IMR-90 (cell line): ENCODE measurements at regions not wholly inside any gene's neighbourhood (a gene's known extent, or its start where the extent isn't known, plus 50 kb on each side); places are given as distances from the start of the nearest gene placed in this dataset.

ENCODE experiments used
- ATAC-seq: fragments of 200-7000 bp; cut with Tn5 transposase; 2 replicates; pipeline ENCODE4 v1.9.1; 2020; ENCODE audit warnings: low read depth, mild to moderate bottlenecking, moderate library complexity
- BruUV-seq: library from RNA; stranded (reverse); fragments of 400-500 nt; replicated peaks from 2 replicates; lab custom pipeline; 2021; lab: Mats Ljungman, UMichigan
- CTCF ChIA-PET: fragments of 300-600 bp; formaldehyde crosslinking; extraction: SDS; loops from one replicate; lab custom pipeline; 2021; ENCODE audit warnings: antibody characterized with exemption; lab: Yijun Ruan, JAX
- POLR2A ChIA-PET: fragments of 300-600 bp; sonication (Branson Sonifier 250); formaldehyde crosslinking; loops from one replicate; lab custom pipeline; 2022; ENCODE audit warnings: antibody characterized with exemption; ENCODE audit not compliant: unreplicated experiment; lab: Charles Lee
- DNase-seq: peaks from one replicate; pipeline ENCODE4 v3.0.0; 2013
- H2AFZ ChIP-seq: replicated peaks from 2 replicates; pipeline ENCODE3; 2013; ENCODE audit warnings: low read length, mild to moderate bottlenecking; ENCODE audit not compliant: poor library complexity
- H2AK5ac ChIP-seq: 2 replicates; pipeline ENCODE4 v1.6.1; 2013; ENCODE audit warnings: low read depth, low read length, inconsistent platforms
- H2AK9ac ChIP-seq: replicated peaks from 2 replicates; pipeline ENCODE3; 2013; ENCODE audit warnings: mild to moderate bottlenecking, low read depth, low read length, moderate library complexity; ENCODE audit not compliant: poor library complexity
- H2BK120ac ChIP-seq: 2 replicates; pipeline ENCODE4 v1.6.1; 2013; ENCODE audit warnings: low read depth, low read length, inconsistent platforms
- H2BK15ac ChIP-seq: 3 replicates; pipeline ENCODE4 v1.6.1; 2013; ENCODE audit warnings: low read depth, low read length, inconsistent platforms
- H2BK20ac ChIP-seq: 2 replicates; pipeline ENCODE4 v1.6.1; 2013; ENCODE audit warnings: low read depth, mild to moderate bottlenecking, inconsistent platforms, low read length, moderate library complexity
- H2BK5ac ChIP-seq: 2 replicates; pipeline ENCODE4 v1.6.1; 2013; ENCODE audit warnings: mild to moderate bottlenecking, low read depth, low read length, inconsistent platforms; ENCODE audit not compliant: poor library complexity, severe bottlenecking
- H3K14ac ChIP-seq: replicated peaks from 2 replicates; pipeline ENCODE4 v1.6.1; 2013; ENCODE audit warnings: low read depth, low read length, inconsistent platforms
- H3K18ac ChIP-seq: 2 replicates; pipeline ENCODE4 v1.6.1; 2013; ENCODE audit warnings: low read depth, low read length, control low read depth
- H3K23ac ChIP-seq: 2 replicates; pipeline ENCODE4 v1.6.1; 2013; ENCODE audit warnings: low read depth, low read length, inconsistent platforms
- H3K27ac ChIP-seq: 2 replicates; pipeline ENCODE4 v1.5.1; 2013; ENCODE audit warnings: mild to moderate bottlenecking, control low read depth, low read length; ENCODE audit not compliant: insufficient read depth
- H3K27me3 ChIP-seq: 2 replicates; pipeline ENCODE4 v1.6.1; 2013; ENCODE audit warnings: low read length; ENCODE audit not compliant: control insufficient read depth, insufficient read depth
- H3K36me3 ChIP-seq: 2 replicates; pipeline ENCODE4 v1.6.1; 2013; ENCODE audit warnings: low read length, mixed read lengths; ENCODE audit not compliant: control insufficient read depth, insufficient read depth
- H3K4ac ChIP-seq: 2 replicates; pipeline ENCODE4 v1.6.1; 2013; ENCODE audit warnings: low read depth, low read length, inconsistent platforms
- H3K4me1 ChIP-seq: 2 replicates; pipeline ENCODE4 v1.6.1; 2013; ENCODE audit warnings: low read length, mixed read lengths; ENCODE audit not compliant: control insufficient read depth, insufficient read depth
- H3K4me2 ChIP-seq: 2 replicates; pipeline ENCODE4 v1.6.1; 2013; ENCODE audit warnings: low read depth, mild to moderate bottlenecking, control low read depth, low read length, moderate library complexity
- H3K4me3 ChIP-seq: 2 replicates; pipeline ENCODE4 v1.5.1; 2013; ENCODE audit warnings: low read depth, mild to moderate bottlenecking, control low read depth, low read length, moderate library complexity; ENCODE audit not compliant: insufficient read depth
- H3K56ac ChIP-seq: 2 replicates; pipeline ENCODE4 v1.6.1; 2013; ENCODE audit warnings: low read length, inconsistent platforms; ENCODE audit not compliant: insufficient read depth; ENCODE audit errors: extremely low read depth
- H3K79me1 ChIP-seq, 2 experiments: 2 replicates each; pipeline ENCODE4 v1.6.1; 2013; ENCODE audit warnings: low read length in 2 of 2, inconsistent platforms in 1 of 2, low read depth in 1 of 2
- H3K9ac ChIP-seq: 2 replicates; pipeline ENCODE4 v1.6.1; 2013; ENCODE audit warnings: low read depth, low read length, control low read depth
- H3K9me1 ChIP-seq: 2 replicates; pipeline ENCODE4 v1.6.1; 2013; ENCODE audit warnings: low read length, inconsistent platforms; ENCODE audit not compliant: insufficient read depth
- H3K9me3 ChIP-seq: 2 replicates; pipeline ENCODE4 v1.6.1; 2013; ENCODE audit warnings: low read length; ENCODE audit not compliant: control insufficient read depth, insufficient read depth
- H4K20me1 ChIP-seq: 2 replicates; pipeline ENCODE4 v1.6.1; 2013; ENCODE audit warnings: low read length, inconsistent platforms; ENCODE audit not compliant: insufficient read depth
- H4K5ac ChIP-seq: 2 replicates; pipeline ENCODE4 v1.6.1; 2013; ENCODE audit warnings: mild to moderate bottlenecking, low read depth, low read length, control low read depth
- H4K8ac ChIP-seq, 2 experiments: 2 replicates each; pipeline ENCODE4 v1.6.1; 2013; ENCODE audit warnings: low read depth in 2 of 2, low read length in 2 of 2, control low read depth in 1 of 2, inconsistent platforms in 1 of 2
- H4K91ac ChIP-seq: 2 replicates; pipeline ENCODE4 v1.6.1; 2013; ENCODE audit warnings: low read depth, low read length, inconsistent platforms; ENCODE audit not compliant: insufficient read depth
- BHLHE40 ChIP-seq: fragments of 150-350 bp; IDR thresholded peaks from 2 replicates; pipeline ENCODE4 v1.6.1; 2016; ENCODE audit warnings: mild to moderate bottlenecking, low read depth, low read length
- CEBPB ChIP-seq: IDR thresholded peaks from 2 replicates; pipeline ENCODE4 v1.6.1; 2012; ENCODE audit warnings: low read depth, low read length, improper control_type of control experiment
- CHD1 ChIP-seq: IDR thresholded peaks from 2 replicates; pipeline ENCODE4 v1.6.1; 2012; ENCODE audit warnings: low read depth, low read length, improper control_type of control experiment
- MAZ ChIP-seq: IDR thresholded peaks from 2 replicates; pipeline ENCODE4 v1.6.1; 2012; ENCODE audit warnings: low read depth, mild to moderate bottlenecking, low read length, improper control_type of control experiment, moderate library complexity, borderline replicate concordance
- MXI1 ChIP-seq: IDR thresholded peaks from 2 replicates; pipeline ENCODE4 v1.6.1; 2012; ENCODE audit warnings: low read depth, mild to moderate bottlenecking, low read length, moderate library complexity, borderline replicate concordance
- RAD21 ChIP-seq: IDR thresholded peaks from 2 replicates; pipeline ENCODE4 v1.6.1; 2012; ENCODE audit warnings: low read length, improper control_type of control experiment
- RCOR1 ChIP-seq: IDR thresholded peaks from 2 replicates; pipeline ENCODE4 v1.6.1; 2012; ENCODE audit warnings: mild to moderate bottlenecking, low read length, improper control_type of control experiment; ENCODE audit not compliant: insufficient replicate concordance
- RFX5 ChIP-seq: IDR thresholded peaks from 2 replicates; pipeline ENCODE4 v1.8.0; 2012; ENCODE audit warnings: low read depth, mild to moderate bottlenecking, low read length, moderate library complexity
- dilution Hi-C: fragments of 300-500 bp; cut with HindIII; formaldehyde crosslinking; loops from one replicate; pipeline ENCODE4 v1.14.3; 2018; ENCODE audit warnings: low sequenced_read_pairs; ENCODE audit not compliant: unreplicated experiment
- in situ Hi-C: fragments of 300-500 bp; cut with MboI; formaldehyde crosslinking; loops from 3 replicates; pipeline ENCODE4 v1.14.3; 2019; ENCODE audit warnings: low sequenced_read_pairs, inconsistent platforms, mixed read lengths
- intact Hi-C: fragments of 100-400 bp; cut with micrococcal nuclease; formaldehyde crosslinking; loops from 2 replicates; pipeline ENCODE4 v1.10.0; 2022
- TF ChIP-seq, protein P1 (sequence below): fragments of 150-350 bp; IDR thresholded peaks from 2 replicates; pipeline ENCODE4 v1.6.1; 2016; ENCODE audit warnings: low read depth, mild to moderate bottlenecking, low read length, moderate library complexity, borderline replicate concordance
- TF ChIP-seq, protein P2 (sequence below): fragments of 150-350 bp; IDR thresholded peaks from 2 replicates; pipeline ENCODE4 v1.6.1; 2017; ENCODE audit warnings: mild to moderate bottlenecking, antibody characterized with exemption, low read length, low read depth

DNA sequence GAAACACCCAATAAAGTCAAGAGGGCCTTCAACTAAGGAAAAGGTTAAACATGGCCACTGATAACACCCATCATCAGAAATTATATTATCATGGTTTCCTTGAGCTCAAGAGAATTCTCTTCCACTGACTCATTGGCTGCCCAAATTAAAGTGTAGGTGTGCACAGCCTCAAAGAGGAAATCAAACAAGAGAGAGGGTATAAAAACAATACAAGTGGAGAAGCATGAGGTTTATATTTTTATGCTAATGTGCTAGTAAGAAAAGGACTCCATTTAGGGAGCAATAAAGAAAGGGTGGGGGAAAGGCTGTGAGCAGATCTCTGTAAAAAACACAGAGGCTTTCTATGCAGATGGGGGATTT, 168.8 kb upstream of the VRK2 start:
- CTCF ChIA-PET, result interaction anchor here (1.5 kb wide), 1 partner anchor 10 kb away, joined by 3 read pairs; no protein-coding TSS in a partner anchor

More for the DNA sequence above, 168.8 kb upstream of the VRK2 start:
- Histone ChIP-seq H3K4me2 (no peak overlapping the region), H4K8ac (no peak overlapping the region), H4K20me1 (no peaks in the 10 kb centered on the region), H3K18ac (no peak overlapping the region), H2AK9ac (no peak overlapping the region), H3K79me1 (no peaks in the 10 kb centered on the region), H2AK5ac (no peak overlapping the region), H3K23ac (no peak overlapping the region), H2BK120ac (no peak overlapping the region), H2AFZ (no peak overlapping the region), H2BK5ac (no peak overlapping the region), H3K9ac (no peak overlapping the region), H3K9me1 (no peaks in the 10 kb centered on the region), H3K36me3 (no peaks in the 10 kb centered on the region), H4K91ac (no peak overlapping the region), H3K4ac (no peak overlapping the region), H2BK20ac (no peak overlapping the region), H3K27ac (no peak overlapping the region), H4K5ac (no peak overlapping the region), H2BK15ac (no peak overlapping the region), H3K9me3 (no peaks in the 10 kb centered on the region), H3K27me3 (no peaks in the 10 kb centered on the region), H3K56ac (no peak overlapping the region), H3K4me1 (no peaks in the 10 kb centered on the region; the same call in 1 of the 2 replicates), H3K4me3 (no peak overlapping the region), H3K14ac (no peak overlapping the region)
- POLR2A ChIA-PET, result no interaction called here
- DNase-seq (no peak), ATAC-seq (no peak)
- TF ChIP-seq BHLHE40 (no peak), CEBPB (no peak), RAD21 (no peak), CHD1 (no peak), RFX5 (no peak), MXI1 (no peak), MAZ (no peak), RCOR1 (no peak)
- TF ChIP-seq, protein P1, sequence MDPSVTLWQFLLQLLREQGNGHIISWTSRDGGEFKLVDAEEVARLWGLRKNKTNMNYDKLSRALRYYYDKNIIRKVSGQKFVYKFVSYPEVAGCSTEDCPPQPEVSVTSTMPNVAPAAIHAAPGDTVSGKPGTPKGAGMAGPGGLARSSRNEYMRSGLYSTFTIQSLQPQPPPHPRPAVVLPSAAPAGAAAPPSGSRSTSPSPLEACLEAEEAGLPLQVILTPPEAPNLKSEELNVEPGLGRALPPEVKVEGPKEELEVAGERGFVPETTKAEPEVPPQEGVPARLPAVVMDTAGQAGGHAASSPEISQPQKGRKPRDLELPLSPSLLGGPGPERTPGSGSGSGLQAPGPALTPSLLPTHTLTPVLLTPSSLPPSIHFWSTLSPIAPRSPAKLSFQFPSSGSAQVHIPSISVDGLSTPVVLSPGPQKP, result no peak
- TF ChIP-seq, protein P2, sequence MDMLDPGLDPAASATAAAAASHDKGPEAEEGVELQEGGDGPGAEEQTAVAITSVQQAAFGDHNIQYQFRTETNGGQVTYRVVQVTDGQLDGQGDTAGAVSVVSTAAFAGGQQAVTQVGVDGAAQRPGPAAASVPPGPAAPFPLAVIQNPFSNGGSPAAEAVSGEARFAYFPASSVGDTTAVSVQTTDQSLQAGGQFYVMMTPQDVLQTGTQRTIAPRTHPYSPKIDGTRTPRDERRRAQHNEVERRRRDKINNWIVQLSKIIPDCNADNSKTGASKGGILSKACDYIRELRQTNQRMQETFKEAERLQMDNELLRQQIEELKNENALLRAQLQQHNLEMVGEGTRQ, result no peak
- intact Hi-C loops, result no loop called here
- in situ Hi-C loops, result no loop called here
- dilution Hi-C loops, result no loop called here
- BruUV-seq, result no TSS peak
